GM19468 (cell line): ENCODE measurements at regions not wholly inside any gene's neighbourhood (a gene's known extent, or its start where the extent isn't known, plus 50 kb on each side); places are given as distances from the start of the nearest gene placed in this dataset.

Experiments used
- ATAC-seq: cut with Tn5 transposase; IDR thresholded peaks from one replicate; pipeline ENCODE4 v1.9.1; 2021; ENCODE audit warnings: mild to moderate bottlenecking, moderate library complexity, moderate number of reproducible peaks; ENCODE audit not compliant: unreplicated experiment; ENCODE audit errors: extremely low read depth

DNA sequence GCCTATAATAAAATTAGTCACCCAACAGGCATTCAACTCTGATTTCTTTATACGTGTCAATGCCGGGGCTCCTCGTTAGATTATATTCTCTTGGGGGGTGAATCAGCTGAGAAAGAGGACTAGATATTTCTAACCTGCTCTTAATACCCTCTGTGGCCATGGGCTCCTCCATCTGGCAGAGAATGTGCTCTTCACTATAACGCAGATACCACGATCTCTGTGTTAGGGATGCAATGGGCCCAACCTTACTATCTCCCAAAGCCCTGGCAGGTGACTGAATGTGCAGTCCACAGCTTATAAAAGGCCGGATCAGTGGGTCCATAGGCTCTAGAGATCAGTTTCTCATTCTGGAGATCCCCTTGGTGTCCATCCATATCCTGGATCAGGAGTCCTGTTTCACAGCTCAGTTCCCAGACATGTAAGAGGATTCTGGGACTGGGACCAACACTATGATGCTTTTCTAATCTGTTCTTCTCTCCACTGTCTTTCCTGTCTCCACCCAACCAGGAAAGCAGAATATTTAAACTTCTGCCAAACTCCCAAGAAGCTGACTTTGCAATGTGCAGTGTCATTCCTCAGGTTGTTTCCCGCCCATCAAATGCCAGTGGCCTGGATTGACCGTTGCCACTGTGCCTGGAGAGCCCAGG, 71.4 kb upstream of the CELF4 start:
- ATAC-seq = no peak

DNA sequence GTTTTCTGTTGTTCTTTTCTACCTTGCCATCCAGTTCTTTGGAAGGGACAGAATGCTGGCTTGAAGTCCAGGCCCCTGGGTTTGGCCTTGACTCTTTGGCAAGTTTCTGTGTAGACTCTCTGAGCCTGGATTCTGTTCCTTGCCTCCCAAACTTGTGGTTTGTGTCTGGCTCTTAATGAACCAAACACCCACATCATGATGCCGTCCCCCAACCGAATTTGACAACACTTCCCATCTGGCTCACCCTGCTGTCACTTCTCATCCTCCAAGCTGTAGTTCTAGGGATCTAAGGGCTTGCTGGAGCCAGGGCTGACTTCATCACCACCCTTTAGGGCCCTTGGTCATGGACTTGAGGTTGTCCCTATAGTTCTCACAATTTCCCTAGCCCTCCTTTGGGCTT, 68.9 kb upstream of the CELF4 start:
- ATAC-seq = no peak

DNA sequence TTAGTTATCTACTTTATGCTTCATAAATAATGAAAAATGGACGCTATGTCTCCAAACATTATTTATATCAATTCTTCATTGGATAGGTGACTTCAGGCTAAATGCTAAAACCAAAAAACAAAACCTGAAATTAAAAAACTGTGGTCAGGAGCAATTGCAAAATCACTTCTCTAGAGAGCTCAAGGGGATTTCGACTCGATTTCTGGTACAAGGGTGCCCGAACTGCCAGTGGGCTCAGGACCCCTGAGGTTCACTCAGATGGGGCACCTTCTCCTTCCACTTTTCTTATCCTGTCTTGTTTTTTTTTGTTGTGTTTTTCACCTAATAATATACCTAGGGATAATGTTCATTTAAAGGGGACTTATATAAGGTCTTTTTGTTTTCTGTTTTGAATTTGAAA, 65.8 kb upstream of the CELF4 start:
- no peak for ATAC-seq

DNA sequence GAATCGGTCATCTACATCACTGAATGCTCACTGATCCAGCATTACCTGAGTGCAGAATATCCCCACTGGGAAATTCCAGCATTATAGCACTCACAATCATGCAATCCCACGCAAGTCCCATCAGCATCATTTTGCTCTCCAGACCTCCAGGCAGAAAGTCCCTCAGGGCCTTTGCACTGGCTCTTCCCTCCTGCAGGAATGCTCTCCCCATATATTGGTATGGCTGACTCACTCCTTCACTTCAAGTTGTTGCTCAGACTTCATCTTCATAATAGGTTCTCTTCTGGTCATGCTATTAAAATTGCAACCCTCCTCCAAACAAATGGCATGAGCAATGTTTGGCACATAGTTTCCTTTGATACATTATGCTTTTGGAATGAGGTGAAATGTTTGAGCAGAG, 64.7 kb upstream of the CELF4 start:
- no peak for ATAC-seq

DNA sequence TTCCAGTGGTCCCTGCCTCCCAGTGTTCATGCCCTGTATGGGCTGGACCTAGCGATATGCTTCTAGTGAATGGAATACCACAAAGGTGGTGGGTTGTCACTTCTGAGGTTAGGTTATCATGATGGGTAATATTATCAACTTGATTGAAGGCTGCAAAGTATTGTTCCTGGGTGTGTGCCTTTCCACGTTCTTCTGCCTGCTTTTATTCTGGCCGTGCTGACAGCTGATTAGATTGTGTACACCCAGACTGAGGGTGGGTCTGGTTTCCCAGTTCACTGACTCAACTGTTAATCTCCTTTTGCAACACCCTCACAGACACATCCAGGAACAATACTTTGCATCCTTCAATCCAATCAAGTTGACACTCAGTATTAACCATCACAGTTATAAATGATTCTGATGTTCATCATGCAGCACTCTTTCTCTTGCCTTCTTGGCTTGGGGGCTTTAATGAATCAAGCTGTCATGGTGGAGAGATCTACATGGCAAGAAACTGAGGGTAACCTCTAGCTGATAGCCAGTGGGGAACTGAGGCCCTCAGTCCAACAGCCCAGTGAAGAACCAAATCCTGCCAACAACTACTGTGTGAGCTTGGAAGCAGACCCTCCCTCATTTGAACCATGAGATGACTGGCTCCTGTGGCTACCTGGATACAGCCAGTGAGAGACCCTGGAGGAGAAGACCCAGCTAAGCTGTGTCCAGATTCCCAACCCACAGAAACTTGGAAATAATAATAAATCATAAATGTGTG, 63.0 kb upstream of the CELF4 start:
- ATAC-seq = no peak

DNA sequence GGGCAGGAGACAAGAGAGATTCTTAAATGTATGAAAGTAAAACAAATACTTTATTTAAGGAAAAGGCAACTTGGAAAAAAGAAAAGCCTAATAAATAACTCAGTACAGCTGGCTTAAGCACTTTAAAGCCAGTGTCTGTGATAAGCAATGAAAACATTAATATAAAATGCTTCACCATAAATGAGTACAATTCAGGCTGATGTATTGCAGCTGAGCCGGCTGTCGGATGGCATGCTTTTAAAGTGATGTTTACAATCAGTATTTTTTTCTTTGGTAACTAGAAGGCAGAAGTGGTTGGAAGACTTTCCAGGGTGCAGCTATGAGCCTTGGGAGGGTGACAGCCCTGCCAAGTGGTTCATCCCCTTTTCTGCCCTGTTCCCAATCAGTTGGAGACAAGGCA, 58.7 kb upstream of the CELF4 start:
- no peak for ATAC-seq

DNA sequence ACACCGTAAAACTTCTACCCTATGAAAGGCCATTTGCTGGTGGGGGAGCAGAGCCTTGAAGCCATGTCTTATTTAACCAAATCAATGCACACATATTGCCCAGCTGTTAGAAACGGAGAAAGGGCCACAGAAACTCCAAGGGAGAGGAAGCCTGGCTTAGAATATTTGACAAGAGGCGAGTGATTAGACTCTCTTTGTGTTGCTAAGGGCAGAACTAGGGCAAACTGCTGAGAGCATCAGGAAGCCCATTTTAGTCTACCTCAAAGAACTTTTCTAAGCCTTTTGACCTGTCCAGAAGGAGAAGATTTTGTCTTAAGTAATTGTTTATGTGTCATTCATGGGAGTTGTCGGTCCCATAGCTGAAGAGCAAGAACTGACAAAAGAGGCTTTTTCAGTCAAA, 54.4 kb upstream of the CELF4 start:
- ATAC-seq = no peak

DNA sequence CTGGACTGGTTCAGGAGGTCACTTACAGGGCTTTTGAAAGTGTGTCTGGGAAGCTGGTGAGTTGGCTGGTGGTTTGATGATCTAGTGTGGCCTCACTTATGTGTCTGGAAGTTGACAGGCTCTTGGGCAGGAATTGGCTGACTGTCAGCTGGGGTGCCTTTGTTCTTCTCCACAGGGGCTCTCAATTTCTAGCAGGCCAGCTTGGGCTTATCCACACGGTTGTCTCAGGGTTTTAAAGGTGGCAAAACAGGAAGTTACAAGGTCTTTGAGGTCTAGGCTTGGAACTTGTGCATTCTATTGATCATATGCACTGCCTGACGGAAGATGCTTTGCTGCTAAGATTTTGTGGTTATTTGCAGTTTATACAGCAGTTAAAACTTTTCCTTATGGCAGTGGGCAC, 52.0 kb upstream of the CELF4 start:
- ATAC-seq = no peak
